WTC11 (cell line): ENCODE measurements at regions not wholly inside any gene's neighbourhood (a gene's known extent, or its start where the extent isn't known, plus 50 kb on each side); places are given as distances from the start of the nearest gene placed in this dataset.

Experiments
- ATAC-seq: fragments of 200-7000 bp; cut with Tn5 transposase; 2 replicates; pipeline ENCODE4 v1.10.0; 2021; ENCODE audit warnings: mild to moderate bottlenecking, moderate library complexity
- CTCF ChIA-PET: fragments of 300-600 bp; sonication (Branson Sonifier 250); formaldehyde crosslinking; loops from one replicate; lab custom pipeline; 2021; ENCODE audit warnings: antibody characterized with exemption; lab: Charles Lee
- POLR2A ChIA-PET: fragments of 350-600 bp; sonication (Branson Sonifier 250); formaldehyde crosslinking; loops from one replicate; lab custom pipeline; 2021; ENCODE audit warnings: antibody characterized with exemption; lab: Charles Lee
- DNase-seq: peaks from one replicate; pipeline ENCODE4 v3.0.0; 2021; ENCODE audit warnings: low spot score
- H3K27ac Mint-ChIP-seq: 2 replicates; pipeline ENCODE4 v1.8.0; 2021; ENCODE audit warnings: mixed read lengths
- H3K27me3 Mint-ChIP-seq: 2 replicates; pipeline ENCODE4 v1.8.0; 2021; ENCODE audit warnings: low read depth, mild to moderate bottlenecking, moderate library complexity, mixed read lengths
- H3K36me3 Mint-ChIP-seq: 2 replicates; pipeline ENCODE4 v1.8.0; 2021; ENCODE audit warnings: mixed read lengths
- H3K4me1 Mint-ChIP-seq: 2 replicates; pipeline ENCODE4 v1.8.0; 2022; ENCODE audit warnings: mixed read lengths
- H3K4me3 Mint-ChIP-seq: 2 replicates; pipeline ENCODE4 v1.8.0; 2021; ENCODE audit warnings: mild to moderate bottlenecking, moderate library complexity, mixed read lengths
- H3K9me3 Mint-ChIP-seq: 2 replicates; pipeline ENCODE4 v1.8.0; 2021; ENCODE audit warnings: mixed read lengths
- ATF1 ChIP-seq: sonication (generic); formaldehyde crosslinking; IDR thresholded peaks from 2 replicates; pipeline ENCODE4 v1.8.1; 2023; ENCODE audit warnings: mild to moderate bottlenecking, moderate library complexity, missing genetic modification reagents
- CREM ChIP-seq: sonication (generic); formaldehyde crosslinking; IDR thresholded peaks from 2 replicates; pipeline ENCODE4 v1.8.1; 2022; ENCODE audit warnings: mild to moderate bottlenecking, missing genetic modification reagents, moderate library complexity
- KAT7 ChIP-seq: sonication (generic); formaldehyde crosslinking; IDR thresholded peaks from 2 replicates; pipeline ENCODE4 v1.8.1; 2023; ENCODE audit warnings: missing genetic modification reagents, mild to moderate bottlenecking, borderline replicate concordance
- SOX15 ChIP-seq: fragments of 250-450 bp; sonication (Bioruptor Pico); IDR thresholded peaks from 2 replicates; pipeline ENCODE4 v1.9.0; 2021; ENCODE audit warnings: mild to moderate bottlenecking
- SP1 ChIP-seq: sonication (generic); formaldehyde crosslinking; conservative IDR thresholded peaks from 2 replicates; pipeline ENCODE4 v1.8.1; 2022; ENCODE audit warnings: missing genetic modification reagents
- TCF7 ChIP-seq: sonication (generic); formaldehyde crosslinking; IDR thresholded peaks from 2 replicates; pipeline ENCODE4 v1.8.0; 2022; ENCODE audit warnings: mild to moderate bottlenecking, low read depth, missing genetic modification reagents, moderate library complexity
- ZNF121 ChIP-seq: sonication (generic); formaldehyde crosslinking; IDR thresholded peaks from 2 replicates; pipeline ENCODE4 v1.8.0; 2023; ENCODE audit warnings: missing genetic modification reagents
- TF ChIP-seq, protein P1 (sequence below): sonication (generic); formaldehyde crosslinking; IDR thresholded peaks from 2 replicates; pipeline ENCODE4 v1.8.0; 2023; ENCODE audit warnings: missing genetic modification reagents, mild to moderate bottlenecking, borderline replicate concordance
- TF ChIP-seq, protein P2 (sequence below): sonication (generic); formaldehyde crosslinking; IDR thresholded peaks from 2 replicates; pipeline ENCODE4 v1.8.0; 2023; ENCODE audit warnings: mild to moderate bottlenecking, missing genetic modification reagents
- TF ChIP-seq, protein P3 (sequence below): sonication (generic); formaldehyde crosslinking; IDR thresholded peaks from 2 replicates; pipeline ENCODE4 v1.8.1; 2022; ENCODE audit warnings: mild to moderate bottlenecking, missing genetic modification reagents, moderate library complexity, borderline replicate concordance
- TF ChIP-seq, protein P4 (sequence below): fragments of 250-450 bp; sonication (Bioruptor Pico); IDR thresholded peaks from 2 replicates; pipeline ENCODE4 v1.9.0; 2021; ENCODE audit warnings: mild to moderate bottlenecking, borderline replicate concordance
- TF ChIP-seq, protein P5 (sequence below): sonication (generic); formaldehyde crosslinking; IDR thresholded peaks from 2 replicates; pipeline ENCODE4 v1.8.0; 2023; ENCODE audit warnings: missing genetic modification reagents
- TF ChIP-seq, protein P6 (sequence below): sonication (generic); formaldehyde crosslinking; IDR thresholded peaks from 2 replicates; pipeline ENCODE4 v1.8.1; 2023; ENCODE audit warnings: mild to moderate bottlenecking, missing genetic modification reagents

DNA sequence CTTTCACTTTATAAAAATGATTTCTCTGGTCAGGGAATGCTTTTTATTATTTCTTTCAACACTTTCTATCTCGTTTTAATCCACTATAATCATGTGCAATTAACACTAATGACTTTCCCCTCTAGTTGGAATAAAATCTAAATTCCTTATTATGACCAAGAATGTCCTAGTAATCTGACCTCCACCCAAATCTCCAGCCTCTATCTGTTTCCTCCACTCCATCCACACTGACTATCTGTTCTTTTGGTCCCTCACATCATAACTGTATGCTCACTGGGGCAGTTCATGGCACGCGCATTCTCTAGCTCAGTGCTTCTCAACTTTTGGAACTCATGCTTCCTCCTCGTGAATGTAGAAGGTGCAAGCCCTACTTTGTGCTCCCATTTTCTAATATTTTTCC lies 244.7 kb downstream of the POSTN start:
- Mint-ChIP-seq H3K4me1 (peaks cover 9% of the 10 kb centered on the region; the same call in 1 of the 2 replicates), H3K36me3 (no peaks in the 10 kb centered on the region), H3K9me3 (no peaks in the 10 kb centered on the region), H3K27ac (no peak overlapping the region), H3K4me3 (no peak overlapping the region), H3K27me3 (no peaks in the 10 kb centered on the region; the same call in 1 of the 2 replicates)
- ATAC-seq (no peak), DNase-seq (no peak)
- ChIA-PET CTCF (interaction anchor here (0.6 kb wide), 1 partner anchor 1194 kb away, joined by 3 read pairs; no protein-coding TSS in a partner anchor), POLR2A (interaction anchor here (0.7 kb wide), 1 partner anchor 15 kb away, joined by 6 read pairs; no protein-coding TSS in a partner anchor)
- no peak for TF ChIP-seq SOX15

DNA sequence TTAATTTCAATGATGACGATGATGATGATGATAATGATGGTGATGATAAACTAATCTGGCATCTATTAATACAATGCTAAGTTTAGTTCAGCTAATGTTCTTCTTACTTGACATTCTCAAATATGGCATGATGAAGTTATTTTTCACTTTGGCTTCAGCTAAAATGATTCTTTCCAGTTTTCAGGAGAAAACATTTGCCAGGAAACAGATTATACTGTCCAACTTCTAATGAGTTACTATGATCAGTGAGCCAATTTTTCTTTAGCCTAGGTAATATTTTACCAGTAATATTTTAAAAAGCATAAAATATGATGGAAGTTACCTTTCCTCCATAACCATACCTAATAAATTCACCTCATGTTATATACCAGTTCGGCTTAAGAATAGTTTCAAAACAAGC lies 245.7 kb upstream of the CSNK1A1L start:
- H3K4me3 Mint-ChIP-seq = no peak overlapping the region
- POLR2A ChIA-PET = no interaction called here
- TF ChIP-seq, protein P1, sequence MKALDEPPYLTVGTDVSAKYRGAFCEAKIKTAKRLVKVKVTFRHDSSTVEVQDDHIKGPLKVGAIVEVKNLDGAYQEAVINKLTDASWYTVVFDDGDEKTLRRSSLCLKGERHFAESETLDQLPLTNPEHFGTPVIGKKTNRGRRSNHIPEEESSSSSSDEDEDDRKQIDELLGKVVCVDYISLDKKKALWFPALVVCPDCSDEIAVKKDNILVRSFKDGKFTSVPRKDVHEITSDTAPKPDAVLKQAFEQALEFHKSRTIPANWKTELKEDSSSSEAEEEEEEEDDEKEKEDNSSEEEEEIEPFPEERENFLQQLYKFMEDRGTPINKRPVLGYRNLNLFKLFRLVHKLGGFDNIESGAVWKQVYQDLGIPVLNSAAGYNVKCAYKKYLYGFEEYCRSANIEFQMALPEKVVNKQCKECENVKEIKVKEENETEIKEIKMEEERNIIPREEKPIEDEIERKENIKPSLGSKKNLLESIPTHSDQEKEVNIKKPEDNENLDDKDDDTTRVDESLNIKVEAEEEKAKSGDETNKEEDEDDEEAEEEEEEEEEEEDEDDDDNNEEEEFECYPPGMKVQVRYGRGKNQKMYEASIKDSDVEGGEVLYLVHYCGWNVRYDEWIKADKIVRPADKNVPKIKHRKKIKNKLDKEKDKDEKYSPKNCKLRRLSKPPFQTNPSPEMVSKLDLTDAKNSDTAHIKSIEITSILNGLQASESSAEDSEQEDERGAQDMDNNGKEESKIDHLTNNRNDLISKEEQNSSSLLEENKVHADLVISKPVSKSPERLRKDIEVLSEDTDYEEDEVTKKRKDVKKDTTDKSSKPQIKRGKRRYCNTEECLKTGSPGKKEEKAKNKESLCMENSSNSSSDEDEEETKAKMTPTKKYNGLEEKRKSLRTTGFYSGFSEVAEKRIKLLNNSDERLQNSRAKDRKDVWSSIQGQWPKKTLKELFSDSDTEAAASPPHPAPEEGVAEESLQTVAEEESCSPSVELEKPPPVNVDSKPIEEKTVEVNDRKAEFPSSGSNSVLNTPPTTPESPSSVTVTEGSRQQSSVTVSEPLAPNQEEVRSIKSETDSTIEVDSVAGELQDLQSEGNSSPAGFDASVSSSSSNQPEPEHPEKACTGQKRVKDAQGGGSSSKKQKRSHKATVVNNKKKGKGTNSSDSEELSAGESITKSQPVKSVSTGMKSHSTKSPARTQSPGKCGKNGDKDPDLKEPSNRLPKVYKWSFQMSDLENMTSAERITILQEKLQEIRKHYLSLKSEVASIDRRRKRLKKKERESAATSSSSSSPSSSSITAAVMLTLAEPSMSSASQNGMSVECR (CRISPR knock-in tag) = no peak
- TF ChIP-seq SP1 (CRISPR knock-in tag) = no peak
- TF ChIP-seq, protein P2, sequence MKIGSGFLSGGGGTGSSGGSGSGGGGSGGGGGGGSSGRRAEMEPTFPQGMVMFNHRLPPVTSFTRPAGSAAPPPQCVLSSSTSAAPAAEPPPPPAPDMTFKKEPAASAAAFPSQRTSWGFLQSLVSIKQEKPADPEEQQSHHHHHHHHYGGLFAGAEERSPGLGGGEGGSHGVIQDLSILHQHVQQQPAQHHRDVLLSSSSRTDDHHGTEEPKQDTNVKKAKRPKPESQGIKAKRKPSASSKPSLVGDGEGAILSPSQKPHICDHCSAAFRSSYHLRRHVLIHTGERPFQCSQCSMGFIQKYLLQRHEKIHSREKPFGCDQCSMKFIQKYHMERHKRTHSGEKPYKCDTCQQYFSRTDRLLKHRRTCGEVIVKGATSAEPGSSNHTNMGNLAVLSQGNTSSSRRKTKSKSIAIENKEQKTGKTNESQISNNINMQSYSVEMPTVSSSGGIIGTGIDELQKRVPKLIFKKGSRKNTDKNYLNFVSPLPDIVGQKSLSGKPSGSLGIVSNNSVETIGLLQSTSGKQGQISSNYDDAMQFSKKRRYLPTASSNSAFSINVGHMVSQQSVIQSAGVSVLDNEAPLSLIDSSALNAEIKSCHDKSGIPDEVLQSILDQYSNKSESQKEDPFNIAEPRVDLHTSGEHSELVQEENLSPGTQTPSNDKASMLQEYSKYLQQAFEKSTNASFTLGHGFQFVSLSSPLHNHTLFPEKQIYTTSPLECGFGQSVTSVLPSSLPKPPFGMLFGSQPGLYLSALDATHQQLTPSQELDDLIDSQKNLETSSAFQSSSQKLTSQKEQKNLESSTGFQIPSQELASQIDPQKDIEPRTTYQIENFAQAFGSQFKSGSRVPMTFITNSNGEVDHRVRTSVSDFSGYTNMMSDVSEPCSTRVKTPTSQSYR (CRISPR knock-in tag) = no peak
- TF ChIP-seq, protein P3, sequence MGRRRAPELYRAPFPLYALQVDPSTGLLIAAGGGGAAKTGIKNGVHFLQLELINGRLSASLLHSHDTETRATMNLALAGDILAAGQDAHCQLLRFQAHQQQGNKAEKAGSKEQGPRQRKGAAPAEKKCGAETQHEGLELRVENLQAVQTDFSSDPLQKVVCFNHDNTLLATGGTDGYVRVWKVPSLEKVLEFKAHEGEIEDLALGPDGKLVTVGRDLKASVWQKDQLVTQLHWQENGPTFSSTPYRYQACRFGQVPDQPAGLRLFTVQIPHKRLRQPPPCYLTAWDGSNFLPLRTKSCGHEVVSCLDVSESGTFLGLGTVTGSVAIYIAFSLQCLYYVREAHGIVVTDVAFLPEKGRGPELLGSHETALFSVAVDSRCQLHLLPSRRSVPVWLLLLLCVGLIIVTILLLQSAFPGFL (CRISPR knock-in tag) = no peak
- TF ChIP-seq KAT7 (CRISPR knock-in tag) = no peak
- no peak for TF ChIP-seq ATF1
- TF ChIP-seq, protein P4, sequence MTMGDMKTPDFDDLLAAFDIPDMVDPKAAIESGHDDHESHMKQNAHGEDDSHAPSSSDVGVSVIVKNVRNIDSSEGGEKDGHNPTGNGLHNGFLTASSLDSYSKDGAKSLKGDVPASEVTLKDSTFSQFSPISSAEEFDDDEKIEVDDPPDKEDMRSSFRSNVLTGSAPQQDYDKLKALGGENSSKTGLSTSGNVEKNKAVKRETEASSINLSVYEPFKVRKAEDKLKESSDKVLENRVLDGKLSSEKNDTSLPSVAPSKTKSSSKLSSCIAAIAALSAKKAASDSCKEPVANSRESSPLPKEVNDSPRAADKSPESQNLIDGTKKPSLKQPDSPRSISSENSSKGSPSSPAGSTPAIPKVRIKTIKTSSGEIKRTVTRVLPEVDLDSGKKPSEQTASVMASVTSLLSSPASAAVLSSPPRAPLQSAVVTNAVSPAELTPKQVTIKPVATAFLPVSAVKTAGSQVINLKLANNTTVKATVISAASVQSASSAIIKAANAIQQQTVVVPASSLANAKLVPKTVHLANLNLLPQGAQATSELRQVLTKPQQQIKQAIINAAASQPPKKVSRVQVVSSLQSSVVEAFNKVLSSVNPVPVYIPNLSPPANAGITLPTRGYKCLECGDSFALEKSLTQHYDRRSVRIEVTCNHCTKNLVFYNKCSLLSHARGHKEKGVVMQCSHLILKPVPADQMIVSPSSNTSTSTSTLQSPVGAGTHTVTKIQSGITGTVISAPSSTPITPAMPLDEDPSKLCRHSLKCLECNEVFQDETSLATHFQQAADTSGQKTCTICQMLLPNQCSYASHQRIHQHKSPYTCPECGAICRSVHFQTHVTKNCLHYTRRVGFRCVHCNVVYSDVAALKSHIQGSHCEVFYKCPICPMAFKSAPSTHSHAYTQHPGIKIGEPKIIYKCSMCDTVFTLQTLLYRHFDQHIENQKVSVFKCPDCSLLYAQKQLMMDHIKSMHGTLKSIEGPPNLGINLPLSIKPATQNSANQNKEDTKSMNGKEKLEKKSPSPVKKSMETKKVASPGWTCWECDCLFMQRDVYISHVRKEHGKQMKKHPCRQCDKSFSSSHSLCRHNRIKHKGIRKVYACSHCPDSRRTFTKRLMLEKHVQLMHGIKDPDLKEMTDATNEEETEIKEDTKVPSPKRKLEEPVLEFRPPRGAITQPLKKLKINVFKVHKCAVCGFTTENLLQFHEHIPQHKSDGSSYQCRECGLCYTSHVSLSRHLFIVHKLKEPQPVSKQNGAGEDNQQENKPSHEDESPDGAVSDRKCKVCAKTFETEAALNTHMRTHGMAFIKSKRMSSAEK (CRISPR knock-in tag) = no peak
- TF ChIP-seq, protein P5, sequence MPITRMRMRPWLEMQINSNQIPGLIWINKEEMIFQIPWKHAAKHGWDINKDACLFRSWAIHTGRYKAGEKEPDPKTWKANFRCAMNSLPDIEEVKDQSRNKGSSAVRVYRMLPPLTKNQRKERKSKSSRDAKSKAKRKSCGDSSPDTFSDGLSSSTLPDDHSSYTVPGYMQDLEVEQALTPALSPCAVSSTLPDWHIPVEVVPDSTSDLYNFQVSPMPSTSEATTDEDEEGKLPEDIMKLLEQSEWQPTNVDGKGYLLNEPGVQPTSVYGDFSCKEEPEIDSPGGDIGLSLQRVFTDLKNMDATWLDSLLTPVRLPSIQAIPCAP = no peak
- no peak for TF ChIP-seq ZNF121
- no peak for TF ChIP-seq TCF7
- TF ChIP-seq, protein P6, sequence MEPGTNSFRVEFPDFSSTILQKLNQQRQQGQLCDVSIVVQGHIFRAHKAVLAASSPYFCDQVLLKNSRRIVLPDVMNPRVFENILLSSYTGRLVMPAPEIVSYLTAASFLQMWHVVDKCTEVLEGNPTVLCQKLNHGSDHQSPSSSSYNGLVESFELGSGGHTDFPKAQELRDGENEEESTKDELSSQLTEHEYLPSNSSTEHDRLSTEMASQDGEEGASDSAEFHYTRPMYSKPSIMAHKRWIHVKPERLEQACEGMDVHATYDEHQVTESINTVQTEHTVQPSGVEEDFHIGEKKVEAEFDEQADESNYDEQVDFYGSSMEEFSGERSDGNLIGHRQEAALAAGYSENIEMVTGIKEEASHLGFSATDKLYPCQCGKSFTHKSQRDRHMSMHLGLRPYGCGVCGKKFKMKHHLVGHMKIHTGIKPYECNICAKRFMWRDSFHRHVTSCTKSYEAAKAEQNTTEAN (CRISPR knock-in tag) = no peak
- TF ChIP-seq CREM (CRISPR knock-in tag) = no peak
- no peaks in the 10 kb centered on the region for H3K4me1 Mint-ChIP-seq
- DNase-seq (no peak), ATAC-seq (no peak)
- no peak overlapping the region for H3K27ac Mint-ChIP-seq
- no peaks in the 10 kb centered on the region for H3K36me3 Mint-ChIP-seq
- H3K27me3 Mint-ChIP-seq = no peaks in the 10 kb centered on the region; the same call in 1 of the 2 replicates
- CTCF ChIA-PET = no interaction called here
- H3K9me3 Mint-ChIP-seq = no peaks in the 10 kb centered on the region
